SK-N-SH (cell line): ENCODE measurements at regions not wholly inside any gene's neighbourhood (a gene's known extent, or its start where the extent isn't known, plus 50 kb on each side); places are given as distances from the start of the nearest gene placed in this dataset.

Experiments
- CTCF ChIA-PET: fragments of 300-600, 350-600 bp; formaldehyde crosslinking; extraction: SDS; loops from one replicate; lab custom pipeline; 2021; lab: Yijun Ruan, JAX
- POLR2A ChIA-PET: fragments of 350-600 bp; sonication (Branson Sonifier 250); formaldehyde crosslinking; extraction: SDS; loops from one replicate; lab custom pipeline; 2020; ENCODE audit warnings: antibody characterized with exemption, inconsistent platforms; lab: Yijun Ruan, JAX
- DNase-seq: peaks from one replicate; pipeline ENCODE4 v3.0.0; 2012
- H2AFZ ChIP-seq: fragments of 200-600 bp; sonication (generic); 2 replicates; pipeline ENCODE4 v1.8.1; 2016; ENCODE audit warnings: antibody characterized with exemption, mild to moderate bottlenecking, low read depth
- H3F3A ChIP-seq: fragments of 200-600 bp; sonication (generic); replicated peaks from 2 replicates; pipeline ENCODE3; 2016; ENCODE audit warnings: antibody characterized with exemption, mild to moderate bottlenecking; ENCODE audit not compliant: insufficient read depth
- H3K27ac ChIP-seq, 2 experiments: fragments of 200-500 bp in 1 of 2; fragments of 200-600 bp in 1 of 2; sonication (Bioruptor generic) in 1 of 2; sonication (generic), shearing (Covaris generic) in 1 of 2; 2 replicates each; pipeline versions ENCODE4 v1.5.1 to v1.6.1; 2014 to 2016; ENCODE audit warnings: low read depth in 2 of 2, inconsistent platforms in 1 of 2, low read length in 1 of 2, mild to moderate bottlenecking in 1 of 2, mixed read lengths in 1 of 2
- H3K27me3 ChIP-seq: fragments of 200-600 bp; sonication (generic), shearing (Covaris generic); 2 replicates; pipeline ENCODE4 v1.6.1; 2016; ENCODE audit warnings: mixed run types; ENCODE audit not compliant: insufficient read depth
- H3K36me3 ChIP-seq, 2 experiments: fragments of 200-500 bp in 1 of 2; fragments of 200-600 bp in 1 of 2; sonication (Bioruptor generic) in 1 of 2; sonication (generic) in 1 of 2; replicated peaks in 1 of 2; 2 replicates each; pipeline versions ENCODE3 to v1.5.1; 2014 to 2016; ENCODE audit warnings: low read length in 1 of 2, mild to moderate bottlenecking in 1 of 2; ENCODE audit not compliant: insufficient read depth in 2 of 2, control insufficient read depth in 1 of 2
- H3K4me1 ChIP-seq, 2 experiments: fragments of 200-500 bp in 1 of 2; fragments of 200-600 bp in 1 of 2; sonication (Bioruptor generic) in 1 of 2; sonication (generic), shearing (Covaris generic) in 1 of 2; 2 replicates each; pipeline versions ENCODE4 v1.5.1 to v1.6.1; 2014 to 2016; ENCODE audit warnings: low read depth in 1 of 2, low read length in 1 of 2, mixed run types in 1 of 2; ENCODE audit not compliant: insufficient read depth in 2 of 2, control insufficient read depth in 1 of 2
- H3K4me2 ChIP-seq: fragments of 200-600 bp; sonication (generic), shearing (Covaris generic); 2 replicates; pipeline ENCODE4 v1.6.1; 2017; ENCODE audit warnings: mixed run types
- H3K4me3 ChIP-seq, 2 experiments: fragments of 200-500 bp in 1 of 2; fragments of 200-600 bp in 1 of 2; sonication (Bioruptor generic) in 1 of 2; sonication (generic), shearing (Covaris generic) in 1 of 2; 2 replicates each; pipeline versions ENCODE4 v1.5.1 to v1.8.1; 2014 to 2016; ENCODE audit warnings: low read depth in 2 of 2, inconsistent platforms in 1 of 2, low read length in 1 of 2, mild to moderate bottlenecking in 1 of 2, mixed read lengths in 1 of 2, moderate library complexity in 1 of 2
- H3K79me2 ChIP-seq: fragments of 200-600 bp; sonication (generic); 2 replicates; pipeline ENCODE4 v1.8.1; 2017; ENCODE audit warnings: mild to moderate bottlenecking; ENCODE audit not compliant: insufficient read depth
- H3K9ac ChIP-seq: fragments of 200-600 bp; sonication (generic); 2 replicates; pipeline ENCODE4 v1.6.1; 2017; ENCODE audit warnings: mixed run types
- H3K9me2 ChIP-seq: fragments of 200-600 bp; sonication (generic); 2 replicates; pipeline ENCODE4 v1.6.1; 2017; ENCODE audit warnings: mixed run types
- H3K9me3 ChIP-seq: fragments of 200-600 bp; sonication (generic); 2 replicates; pipeline ENCODE4 v1.6.1; 2017; ENCODE audit warnings: mixed run types, mild to moderate bottlenecking, moderate library complexity
- H4K20me1 ChIP-seq: fragments of 200-600 bp; sonication (generic); 2 replicates; pipeline ENCODE4 v1.6.1; 2017; ENCODE audit warnings: mild to moderate bottlenecking, mixed run types; ENCODE audit not compliant: insufficient read depth
- EZH2phosphoT487 ChIP-seq: fragments of 200-600 bp; sonication (generic); IDR thresholded peaks from 2 replicates; pipeline ENCODE4 v1.6.1; 2017; ENCODE audit warnings: low read depth, mixed run types, mild to moderate bottlenecking, antibody characterized with exemption, moderate library complexity, borderline replicate concordance
- FOXM1 ChIP-seq: IDR thresholded peaks from 2 replicates; pipeline ENCODE4 v1.4.0; 2012; ENCODE audit warnings: low read depth, mild to moderate bottlenecking
- GABPA ChIP-seq: IDR thresholded peaks from 2 replicates; pipeline ENCODE4 v1.4.0; 2012; ENCODE audit warnings: low read depth, mild to moderate bottlenecking
- SIN3A ChIP-seq: IDR thresholded peaks from 2 replicates; pipeline ENCODE4 v1.6.1; 2012; ENCODE audit warnings: low read depth, mild to moderate bottlenecking, low read length, moderate library complexity, borderline replicate concordance
- USF1 ChIP-seq: IDR thresholded peaks from 2 replicates; pipeline ENCODE4 v1.4.0; 2012; ENCODE audit warnings: low read depth, borderline replicate concordance
- ZBTB33 ChIP-seq: IDR thresholded peaks from 2 replicates; pipeline ENCODE4 v1.4.0; 2012; ENCODE audit warnings: low read depth, borderline replicate concordance
- WGBS: methylation state at CpG from one replicate; pipeline ENCODE4 v1.1.6; 2017; ENCODE audit warnings: low lambda C conversion rate; 5-methylcytosine and 5-hydroxymethylcytosine counted together

- 79% methylated on average over 8 of the region's 8 CpGs for WGBS
- DNase-seq = no peak
- Histone ChIP-seq H3K27me3 (0 out of 2 replicates have a peak, but pooled peaks cover 4% of the 10 kb centered on the region), H2AFZ (no peak overlapping the region), H3K9me2 (no peaks in the 10 kb centered on the region), H3K36me3 (no peaks in the 10 kb centered on the region), H4K20me1 (no peaks in the 10 kb centered on the region), H3K9me3 (no peaks in the 10 kb centered on the region), H3K27ac (no peak overlapping the region), H3K4me3 (no peak overlapping the region), H3K4me2 (no peak overlapping the region), H3K4me1 (no peaks in the 10 kb centered on the region; a peak in 1 of 4 replicates), H3F3A (no peaks in the 10 kb centered on the region), H3K9ac (no peak overlapping the region), H3K79me2 (no peaks in the 10 kb centered on the region)
- CTCF ChIA-PET = no interaction called here
- POLR2A ChIA-PET = no interaction called here
- TF ChIP-seq EZH2phosphoT487 = no peak
- no peak for TF ChIP-seq ZBTB33
Observed at GRCh38 chr12:113742801-113743200, 223.3 kb downstream of the RBM19 start.

GRCh38 chr12:113740699-113741098 is 225.4 kb downstream of the RBM19 start:
- Histone ChIP-seq H3K4me3 (no peak overlapping the region), H3F3A (no peaks in the 10 kb centered on the region), H4K20me1 (no peaks in the 10 kb centered on the region), H3K79me2 (no peaks in the 10 kb centered on the region), H3K9me3 (no peaks in the 10 kb centered on the region), H2AFZ (no peak overlapping the region), H3K4me1 (no peaks in the 10 kb centered on the region), H3K4me2 (no peak overlapping the region), H3K27me3 (0 out of 2 replicates have a peak, but pooled peaks cover under 1% of the 10 kb centered on the region), H3K9me2 (no peaks in the 10 kb centered on the region), H3K9ac (no peak overlapping the region), H3K36me3 (no peaks in the 10 kb centered on the region), H3K27ac (no peak overlapping the region)
- ChIA-PET POLR2A (no interaction called here), CTCF (no interaction called here)
- TF ChIP-seq GABPA = no peak
- peak; percentile 55; the same call in 1 of the 2 replicates for TF ChIP-seq USF1
- no peak for TF ChIP-seq SIN3A
- no peak for DNase-seq
- WGBS = 17% methylated on average over 1 of the region's 1 CpG

- ChIA-PET POLR2A (no interaction called here), CTCF (interaction anchor here (1.4 kb wide), 1 partner anchor 273 kb away, joined by 3 read pairs; no protein-coding TSS in a partner anchor)
- H3F3A ChIP-seq = no peaks in the 10 kb centered on the region
- 65% methylated on average over 16 of the region's 17 CpGs for WGBS
- no peaks in the 10 kb centered on the region for H3K79me2 ChIP-seq
- no peaks in the 10 kb centered on the region for H3K9me3 ChIP-seq
- no peak for TF ChIP-seq FOXM1
- TF ChIP-seq, all 33 proteins: peak for 0
- Histone ChIP-seq H3K4me2 (no peak overlapping the region), H3K36me3 (no peaks in the 10 kb centered on the region), H4K20me1 (no peaks in the 10 kb centered on the region), H2AFZ (no peak overlapping the region), H3K9me2 (no peaks in the 10 kb centered on the region), H3K9ac (no peak overlapping the region), H3K27ac (no peak overlapping the region), H3K4me1 (no peaks in the 10 kb centered on the region), H3K4me3 (no peak overlapping the region), H3K27me3 (no peaks in the 10 kb centered on the region)
- DNase-seq = no peak
Observed at GRCh38 chr12:113735131-113735530, 231.0 kb downstream of the RBM19 start.
